Left ventricle myocardium superior (tissue), 1 donor: ENCODE measurements at regions not wholly inside any gene's neighbourhood (a gene's known extent, or its start where the extent isn't known, plus 50 kb on each side); places are given as distances from the start of the nearest gene placed in this dataset.
A peak's percentile ranks its signal among the peaks of the same experiment; 100 is the strongest.

Experiments used
- ATAC-seq: fragments of 200-7000 bp; cut with Tn5 transposase; one replicate; pipeline ENCODE4 v1.9.1; 2020; ENCODE audit warnings: mild to moderate bottlenecking, moderate library complexity
- DNase-seq: peaks from one replicate; pipeline ENCODE4 v3.0.0-alpha.2; 2020
- intact Hi-C: fragments of 100-400 bp; cut with micrococcal nuclease; formaldehyde crosslinking; loops from one replicate; pipeline ENCODE4 v1.11.0; 2022
- donor health status: DM: no; HTN: yes; CAD: no; lungs with severe emphysema.

GRCh38 chr18:76657911-76658470 is 162.9 kb upstream of the ZNF516 start:
- DNase-seq = no peak
- no peak for ATAC-seq

GRCh38 chr18:76656925-76657827 is 162.1 kb upstream of the ZNF516 start:
- intact Hi-C loops = no loop called here
- DNase-seq = no peak
- no peak for ATAC-seq

More at GRCh38 chr18:76657911-76658470, 162.9 kb upstream of the ZNF516 start:
- intact Hi-C loops = no loop called here

- intact Hi-C loops = no loop called here
- no peak for ATAC-seq
Observed at GRCh38 chr18:76654577-76654976, 159.5 kb upstream of the ZNF516 start.

GRCh38 chr18:76647322-76647721 is 152.3 kb upstream of the ZNF516 start:
- DNase-seq (no peak), ATAC-seq (no peak)
- intact Hi-C loops = no loop called here

More at GRCh38 chr18:76654577-76654976, 159.5 kb upstream of the ZNF516 start:
- DNase-seq = no peak

- intact Hi-C loops = no loop called here
- ATAC-seq = no peak
- no peak for DNase-seq
Observed at GRCh38 chr18:76644580-76644979, 149.5 kb upstream of the ZNF516 start.

- ATAC-seq (no peak), DNase-seq (no peak)
- intact Hi-C loops = no loop called here
Observed at GRCh38 chr18:76643996-76644395, 149.0 kb upstream of the ZNF516 start.

- DNase-seq (no peak), ATAC-seq (no peak)
- intact Hi-C loops = no loop called here
Observed at GRCh38 chr18:76643199-76643598, 148.2 kb upstream of the ZNF516 start.

- intact Hi-C loops = no loop called here
- DNase-seq (no peak), ATAC-seq (no peak)
Observed at GRCh38 chr18:76640438-76640837, 145.4 kb upstream of the ZNF516 start.

- intact Hi-C loops = no loop called here
- DNase-seq = no peak
- ATAC-seq = no peak
Observed at GRCh38 chr18:76634564-76634963, 139.5 kb upstream of the ZNF516 start.

- no peak for DNase-seq
- ATAC-seq = no peak
- intact Hi-C loops = no loop called here
Observed at GRCh38 chr18:76633588-76634269, 138.7 kb upstream of the ZNF516 start.

GRCh38 chr18:76627444-76627843 is 132.4 kb upstream of the ZNF516 start:
- DNase-seq = no peak
- ATAC-seq = no peak
- intact Hi-C loops = loop anchor here (10.0 kb wide), 1 partner anchor 233 kb away; no protein-coding TSS in a partner anchor

- DNase-seq (no peak), ATAC-seq (no peak)
- intact Hi-C loops = loop anchor here (10.0 kb wide), 1 partner anchor 232 kb away; no protein-coding TSS in a partner anchor
Observed at GRCh38 chr18:76626991-76627390, 131.9 kb upstream of the ZNF516 start.

GRCh38 chr18:76622651-76623050 is 127.6 kb upstream of the ZNF516 start:
- DNase-seq (no peak), ATAC-seq (no peak)
- intact Hi-C loops = loop anchor here (10.0 kb wide), 1 partner anchor 228 kb away; no protein-coding TSS in a partner anchor

GRCh38 chr18:76621782-76622495 is 126.9 kb upstream of the ZNF516 start:
- no peak for ATAC-seq
- no peak for DNase-seq
- intact Hi-C loops = loop anchor here (10.0 kb wide), 1 partner anchor 227 kb away; no protein-coding TSS in a partner anchor

GRCh38 chr18:76621226-76621625 is 126.2 kb upstream of the ZNF516 start:
- DNase-seq (no peak), ATAC-seq (no peak)
- intact Hi-C loops = loop anchor here (10.0 kb wide), 1 partner anchor 226 kb away; no protein-coding TSS in a partner anchor

GRCh38 chr18:76620321-76621170 is 125.5 kb upstream of the ZNF516 start:
- intact Hi-C loops = loop anchor here (10.0 kb wide), 1 partner anchor 226 kb away; no protein-coding TSS in a partner anchor
- DNase-seq (peak; percentile 83), ATAC-seq (peak; percentile 91)

GRCh38 chr18:76619621-76620315 is 124.7 kb upstream of the ZNF516 start:
- DNase-seq (peak; percentile 77), ATAC-seq (peak; percentile 89)
- intact Hi-C loops = loop anchor here (10.0 kb wide), 1 partner anchor 225 kb away; no protein-coding TSS in a partner anchor

- DNase-seq = peak; percentile 42
- intact Hi-C loops = no loop called here
Observed at GRCh38 chr18:76619261-76619620, 124.2 kb upstream of the ZNF516 start.

More at GRCh38 chr18:76619261-76619620, 124.2 kb upstream of the ZNF516 start:
- peak; percentile 69 for ATAC-seq
